ENCODE measurements at regions not wholly inside any gene's neighbourhood (a gene's known extent, or its start where the extent isn't known, plus 50 kb on each side); places are given as distances from the start of the nearest gene placed in this dataset.

- TF ChIP-seq CTCF (IDR thresholded peaks at IDR 0.05) (no peak), POLR2A (IDR thresholded peaks at IDR 0.05) (no peak)
These were observed 585.0 kb downstream of the TMEM114 start for GRCh38 chr16:8005096-8005860.
